ENCODE measurements at regions not wholly inside any gene's neighbourhood (a gene's known extent, or its start where the extent isn't known, plus 50 kb on each side); places are given as distances from the start of the nearest gene placed in this dataset.

GRCh38 chr11:80822308-80822707 lies 1381.5 kb upstream of the TENM4 start:
- TF ChIP-seq CTCF (IDR thresholded peaks at IDR 0.05; ENCODE audit: extremely low read depth in 1 of 2, insufficient read depth in 1 of 2, low read depth in 1 of 2, low read length in 2 of 2) (no peak), JUN (IDR thresholded peaks at IDR 0.05; ENCODE audit: borderline replicate concordance, insufficient read depth, insufficient read length, low read depth) (no peak), MAX (IDR thresholded peaks at IDR 0.05; ENCODE audit: insufficient read depth, insufficient read length) (no peak), EZH2 (IDR thresholded peaks at IDR 0.05; ENCODE audit: borderline replicate concordance, low read depth, low read length, severe bottlenecking) (no peak), POLR2A (IDR thresholded peaks at IDR 0.05; ENCODE audit: low read depth, low read length) (no peak), MYC (IDR thresholded peaks at IDR 0.05; ENCODE audit: low read depth, low read length) (no peak), POLR2AphosphoS5 (IDR thresholded peaks at IDR 0.05; ENCODE audit: insufficient read depth, low read depth, low read length) (no peak), GATA2 (IDR thresholded peaks at IDR 0.05; ENCODE audit: insufficient read depth, insufficient read length, low read depth, low read length) (no peak)
